ENCODE measurements at regions not wholly inside any gene's neighbourhood (a gene's known extent, or its start where the extent isn't known, plus 50 kb on each side); places are given as distances from the start of the nearest gene placed in this dataset.
"Not testable (repeated sequence)": the region's sequence is repeated elsewhere in the genome, so short reads cannot be mapped to it uniquely, and the experiment has no call there.

DNA sequence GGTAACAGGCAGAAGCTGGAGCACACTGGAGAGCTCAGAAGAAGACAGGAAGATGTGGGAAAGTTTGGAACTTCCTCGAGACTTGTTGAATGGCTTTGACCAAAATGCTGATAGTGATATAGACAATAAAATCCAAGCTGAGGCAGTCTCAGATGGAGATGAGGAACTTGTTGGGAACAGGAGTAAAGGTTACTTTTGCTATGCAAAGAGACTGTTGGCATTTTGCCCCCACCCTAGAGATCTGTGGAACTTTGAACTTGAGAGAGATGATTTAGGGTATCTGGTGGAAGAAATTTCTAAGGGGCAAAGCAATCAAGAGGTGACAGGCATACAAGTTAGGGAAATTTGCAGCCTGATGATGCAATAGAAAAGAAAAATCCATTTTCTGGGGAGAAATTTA, 493.5 kb downstream of the CHSY3 start:
- H3K27me3 ChIP-seq (ENCODE audit: control insufficient read depth, insufficient read depth, low read length); H3K36me3 ChIP-seq (ENCODE audit: control insufficient read depth, insufficient read depth, low read length); H3K4me3 ChIP-seq (ENCODE audit: low read length); H3K9ac ChIP-seq (ENCODE audit: low read length); H3K9me3 ChIP-seq (ENCODE audit: control insufficient read depth, low read length); H3K4me1 ChIP-seq (ENCODE audit: control insufficient read depth, insufficient read depth, low read length): not testable (repeated sequence)

DNA sequence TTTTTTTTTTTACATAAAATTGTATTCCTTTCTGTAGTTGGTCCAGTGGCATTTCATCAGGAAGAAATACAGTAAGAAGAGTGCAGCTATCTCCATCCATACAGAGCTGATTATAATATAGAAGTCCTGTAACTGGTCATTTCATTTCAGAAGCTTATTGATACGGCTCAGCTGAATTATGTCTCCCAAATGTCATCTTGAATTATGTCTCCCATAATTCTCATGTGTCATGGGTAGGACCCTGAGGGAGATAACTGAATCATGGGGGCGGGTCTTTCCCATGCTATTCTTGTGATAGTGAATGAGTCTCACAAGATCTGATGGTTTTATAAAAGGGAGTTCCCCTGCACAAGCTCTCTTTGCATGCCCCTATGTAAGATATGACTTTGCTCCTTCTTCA, 492.9 kb downstream of the CHSY3 start:
- Histone ChIP-seq H3K27me3 (ENCODE audit: control insufficient read depth, insufficient read depth, low read length) (no peaks in the 10 kb centered on the region), H3K9ac (ENCODE audit: low read length) (no peak overlapping the region), H3K4me1 (ENCODE audit: control insufficient read depth, insufficient read depth, low read length) (no peaks in the 10 kb centered on the region), H3K4me3 (ENCODE audit: low read length) (no peak overlapping the region), H3K9me3 (ENCODE audit: control insufficient read depth, low read length) (no peaks in the 10 kb centered on the region), H3K36me3 (ENCODE audit: control insufficient read depth, insufficient read depth, low read length) (no peaks in the 10 kb centered on the region)

DNA sequence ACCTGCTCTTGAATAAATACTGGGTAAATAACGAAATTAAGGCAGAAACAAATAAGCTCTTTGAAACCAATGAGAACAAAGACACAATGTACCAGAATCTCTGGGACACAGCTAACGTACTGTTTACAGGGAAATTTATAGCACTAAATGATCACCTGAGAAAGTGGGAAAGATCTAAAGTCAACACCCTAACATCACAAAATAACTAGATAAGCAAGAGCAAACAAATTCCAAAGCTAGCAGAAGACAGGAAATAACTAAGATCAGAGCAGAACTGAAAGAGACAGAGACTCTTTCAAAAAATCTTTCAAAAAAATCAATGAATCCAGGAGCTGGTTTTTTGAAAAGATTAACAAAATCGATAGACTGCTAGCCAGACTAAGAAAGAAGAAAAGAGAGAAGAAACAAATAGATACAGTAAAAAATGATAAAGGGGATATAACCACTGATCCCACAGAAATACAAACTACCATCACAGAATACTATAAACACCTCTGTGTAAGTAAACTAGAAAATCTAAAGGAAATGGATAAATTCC, 487.5 kb downstream of the CHSY3 start:
- not testable (repeated sequence) for H3K36me3 ChIP-seq (ENCODE audit: control insufficient read depth, insufficient read depth, low read length); H3K9ac ChIP-seq (ENCODE audit: low read length); H3K9me3 ChIP-seq (ENCODE audit: control insufficient read depth, low read length); H3K4me1 ChIP-seq (ENCODE audit: control insufficient read depth, insufficient read depth, low read length); H3K4me3 ChIP-seq (ENCODE audit: low read length); H3K27me3 ChIP-seq (ENCODE audit: control insufficient read depth, insufficient read depth, low read length)

GRCh38 chr5:130386155-130386554, 481.9 kb downstream of the CHSY3 start:
- H3K9ac ChIP-seq (ENCODE audit: low read length): no peak overlapping the region
- no peaks in the 10 kb centered on the region for H3K27me3 ChIP-seq (ENCODE audit: control insufficient read depth, insufficient read depth, low read length)
- H3K4me1 ChIP-seq (ENCODE audit: control insufficient read depth, insufficient read depth, low read length): no peaks in the 10 kb centered on the region
- H3K9me3 ChIP-seq (ENCODE audit: control insufficient read depth, low read length): no peaks in the 10 kb centered on the region
- H3K36me3 ChIP-seq (ENCODE audit: control insufficient read depth, insufficient read depth, low read length): no peaks in the 10 kb centered on the region
- H3K4me3 ChIP-seq (ENCODE audit: low read length): no peak overlapping the region

DNA sequence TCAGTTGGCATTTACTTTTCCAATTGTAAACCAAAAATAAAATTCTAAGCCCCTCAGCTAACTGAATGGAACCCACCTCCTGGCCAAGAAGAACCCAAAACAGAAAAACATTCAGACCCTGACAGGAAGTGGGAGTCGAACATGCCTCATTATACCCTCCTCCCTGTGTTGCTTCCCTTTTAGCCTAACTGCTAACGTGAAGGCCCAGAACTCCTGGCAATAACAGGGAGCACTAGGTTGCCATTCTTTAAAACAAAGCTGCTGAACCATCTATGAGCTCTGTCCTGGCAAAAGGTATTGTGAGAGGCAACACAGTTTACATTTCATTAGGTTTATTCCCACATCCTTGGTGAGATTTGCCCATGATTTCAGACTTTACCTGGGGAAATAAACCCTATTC, 481.4 kb downstream of the CHSY3 start:
- Histone ChIP-seq H3K4me1 (ENCODE audit: control insufficient read depth, insufficient read depth, low read length) (no peaks in the 10 kb centered on the region), H3K36me3 (ENCODE audit: control insufficient read depth, insufficient read depth, low read length) (no peaks in the 10 kb centered on the region), H3K9me3 (ENCODE audit: control insufficient read depth, low read length) (no peaks in the 10 kb centered on the region), H3K9ac (ENCODE audit: low read length) (no peak overlapping the region), H3K4me3 (ENCODE audit: low read length) (no peak overlapping the region), H3K27me3 (ENCODE audit: control insufficient read depth, insufficient read depth, low read length) (no peaks in the 10 kb centered on the region)

DNA sequence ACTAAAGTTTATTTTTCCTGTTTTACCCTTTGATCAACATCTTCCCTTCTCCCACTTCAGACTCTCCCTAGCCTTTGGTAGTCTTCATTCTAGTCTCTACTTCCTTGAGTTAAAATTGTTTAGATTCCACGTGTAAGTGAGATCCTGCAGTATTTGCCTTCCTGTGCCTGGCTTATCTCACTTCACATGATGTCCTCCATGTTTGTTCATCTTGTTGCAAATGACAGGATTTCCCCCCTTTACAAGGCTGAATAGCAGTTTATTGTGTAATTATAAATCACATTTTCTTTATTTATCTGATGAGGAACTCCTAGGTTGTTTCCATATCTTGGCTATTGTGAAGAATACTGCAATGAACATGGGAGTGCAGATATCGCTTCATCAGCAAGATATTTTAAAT, 461.7 kb downstream of the CHSY3 start:
- Histone ChIP-seq H3K4me3 (ENCODE audit: low read length) (no peak overlapping the region), H3K27me3 (ENCODE audit: control insufficient read depth, insufficient read depth, low read length) (no peaks in the 10 kb centered on the region), H3K9me3 (ENCODE audit: control insufficient read depth, low read length) (no peaks in the 10 kb centered on the region), H3K9ac (ENCODE audit: low read length) (no peak overlapping the region), H3K4me1 (ENCODE audit: control insufficient read depth, insufficient read depth, low read length) (no peaks in the 10 kb centered on the region), H3K36me3 (ENCODE audit: control insufficient read depth, insufficient read depth, low read length) (no peaks in the 10 kb centered on the region)

DNA sequence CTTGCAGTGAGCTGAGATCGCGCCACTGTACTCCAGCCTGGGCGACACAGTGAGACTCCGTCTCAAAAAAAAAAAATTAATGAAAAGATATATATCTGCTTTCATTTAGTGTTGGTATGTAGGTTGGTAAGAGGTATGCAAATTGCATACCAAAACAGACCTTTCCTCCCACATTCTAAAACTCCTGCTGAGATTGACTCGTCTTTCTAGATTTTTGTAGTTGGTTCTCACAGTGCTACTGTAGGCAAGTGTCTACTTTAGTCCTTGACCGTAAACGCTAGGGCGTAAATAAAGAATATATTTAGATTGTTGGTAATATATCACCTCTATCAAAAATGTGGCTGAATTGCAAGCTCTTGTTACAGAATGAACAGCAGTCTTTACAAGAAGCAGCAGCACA, 445.9 kb downstream of the CHSY3 start:
- Histone ChIP-seq H3K27me3 (ENCODE audit: control insufficient read depth, insufficient read depth, low read length) (no peaks in the 10 kb centered on the region), H3K9me3 (ENCODE audit: control insufficient read depth, low read length) (no peaks in the 10 kb centered on the region), H3K4me3 (ENCODE audit: low read length) (no peak overlapping the region), H3K36me3 (ENCODE audit: control insufficient read depth, insufficient read depth, low read length) (no peaks in the 10 kb centered on the region), H3K4me1 (ENCODE audit: control insufficient read depth, insufficient read depth, low read length) (no peaks in the 10 kb centered on the region), H3K9ac (ENCODE audit: low read length) (no peak overlapping the region)

- Histone ChIP-seq H3K4me3 (ENCODE audit: low read length) (no peak overlapping the region), H3K27me3 (ENCODE audit: control insufficient read depth, insufficient read depth, low read length) (no peaks in the 10 kb centered on the region)
Measured at GRCh38 chr5:130337179-130337888, 433.1 kb downstream of the CHSY3 start.

DNA sequence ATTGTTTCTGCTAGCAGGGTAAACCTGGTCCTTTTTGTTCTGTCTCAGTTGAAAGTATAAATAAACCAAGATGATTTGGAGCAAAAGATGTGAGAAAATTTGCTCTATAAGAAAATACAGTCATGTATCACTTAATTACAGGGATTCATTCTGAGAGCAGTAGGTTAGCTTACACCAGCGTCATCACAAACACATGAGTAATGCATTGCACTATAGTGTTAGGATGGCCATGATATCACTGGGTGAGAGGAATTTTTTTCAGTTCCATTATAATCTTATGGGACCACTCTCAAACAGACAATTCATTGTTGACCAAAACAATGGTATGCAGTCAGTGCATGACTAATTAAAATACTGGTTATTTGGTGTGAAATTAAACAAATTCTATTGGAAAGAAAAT, 430.9 kb downstream of the CHSY3 start:
- no peaks in the 10 kb centered on the region for H3K9me3 ChIP-seq (ENCODE audit: control insufficient read depth, low read length)
- H3K27me3 ChIP-seq (ENCODE audit: control insufficient read depth, insufficient read depth, low read length): no peaks in the 10 kb centered on the region
- no peaks in the 10 kb centered on the region for H3K4me1 ChIP-seq (ENCODE audit: control insufficient read depth, insufficient read depth, low read length)
- no peaks in the 10 kb centered on the region for H3K36me3 ChIP-seq (ENCODE audit: control insufficient read depth, insufficient read depth, low read length)
- no peak overlapping the region for H3K4me3 ChIP-seq (ENCODE audit: low read length)
- no peak overlapping the region for H3K9ac ChIP-seq (ENCODE audit: low read length)

More at GRCh38 chr5:130337179-130337888, 433.1 kb downstream of the CHSY3 start:
- Histone ChIP-seq H3K36me3 (ENCODE audit: control insufficient read depth, insufficient read depth, low read length) (no peaks in the 10 kb centered on the region), H3K4me1 (ENCODE audit: control insufficient read depth, insufficient read depth, low read length) (no peaks in the 10 kb centered on the region), H3K9ac (ENCODE audit: low read length) (no peak overlapping the region), H3K9me3 (ENCODE audit: control insufficient read depth, low read length) (no peaks in the 10 kb centered on the region)

GRCh38 chr5:130333089-130333488, 428.8 kb downstream of the CHSY3 start:
- Histone ChIP-seq H3K9ac (ENCODE audit: low read length) (no peak overlapping the region), H3K36me3 (ENCODE audit: control insufficient read depth, insufficient read depth, low read length) (no peaks in the 10 kb centered on the region), H3K4me1 (ENCODE audit: control insufficient read depth, insufficient read depth, low read length) (no peaks in the 10 kb centered on the region), H3K4me3 (ENCODE audit: low read length) (no peak overlapping the region), H3K9me3 (ENCODE audit: control insufficient read depth, low read length) (no peaks in the 10 kb centered on the region), H3K27me3 (ENCODE audit: control insufficient read depth, insufficient read depth, low read length) (no peaks in the 10 kb centered on the region)

DNA sequence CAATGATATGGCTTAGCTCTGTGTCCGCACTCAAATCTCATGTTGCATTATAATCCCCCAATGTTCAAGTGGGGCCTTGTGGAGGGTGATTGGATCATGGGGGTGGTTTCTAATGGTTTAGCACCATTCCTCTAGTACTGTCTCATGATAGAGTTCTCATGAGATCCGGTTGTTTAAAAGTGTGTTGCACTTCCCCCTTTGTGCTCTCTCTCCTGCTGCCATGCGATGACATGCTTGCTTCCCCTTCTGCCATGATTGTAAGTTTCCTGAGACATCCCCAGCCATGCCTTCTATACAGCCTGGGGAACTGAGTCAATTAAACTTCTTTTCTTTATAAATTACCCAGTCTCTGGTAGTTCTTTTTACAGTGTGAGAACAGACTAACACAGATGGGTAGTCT, 427.1 kb downstream of the CHSY3 start:
- Histone ChIP-seq H3K36me3 (ENCODE audit: control insufficient read depth, insufficient read depth, low read length) (no peaks in the 10 kb centered on the region), H3K9me3 (ENCODE audit: control insufficient read depth, low read length) (no peaks in the 10 kb centered on the region), H3K9ac (ENCODE audit: low read length) (no peak overlapping the region), H3K27me3 (ENCODE audit: control insufficient read depth, insufficient read depth, low read length) (no peaks in the 10 kb centered on the region), H3K4me3 (ENCODE audit: low read length) (no peak overlapping the region), H3K4me1 (ENCODE audit: control insufficient read depth, insufficient read depth, low read length) (no peaks in the 10 kb centered on the region)

DNA sequence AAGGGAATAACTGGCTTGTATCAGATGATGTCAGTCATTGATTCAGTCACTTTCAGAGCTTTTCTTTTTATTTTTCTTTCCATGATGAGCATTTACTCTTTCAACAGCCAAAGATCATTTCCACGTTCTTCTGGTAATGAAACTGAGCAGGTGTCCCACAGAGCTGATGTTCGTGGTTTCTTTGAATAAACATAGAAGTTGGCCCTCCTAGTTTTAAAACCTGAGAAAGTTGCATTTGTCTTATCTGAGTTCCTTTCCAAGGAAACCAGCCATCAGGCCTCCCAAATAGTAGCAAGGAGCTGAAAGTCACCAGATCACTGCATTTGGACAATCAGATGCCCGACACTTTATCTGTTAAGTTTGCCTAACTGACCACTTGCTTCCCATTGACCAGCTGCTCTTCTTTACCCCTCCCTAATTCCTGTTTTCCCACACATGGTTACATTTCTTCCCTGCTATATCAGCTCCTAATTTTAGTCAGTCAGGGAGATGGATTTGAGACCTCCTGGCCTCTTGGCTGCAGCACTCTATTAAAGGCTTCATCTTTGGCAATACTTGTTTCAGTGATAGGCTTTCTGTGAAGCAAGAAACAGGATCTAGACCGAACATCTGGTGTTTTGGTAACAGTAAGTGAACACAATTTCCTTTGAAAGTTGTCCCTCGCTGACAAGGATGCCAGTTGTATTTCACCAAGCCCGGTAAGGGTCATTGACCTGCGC, 420.8 kb downstream of the CHSY3 start:
- no peaks in the 10 kb centered on the region for H3K4me1 ChIP-seq (ENCODE audit: control insufficient read depth, insufficient read depth, low read length)
- H3K36me3 ChIP-seq (ENCODE audit: control insufficient read depth, insufficient read depth, low read length): no peaks in the 10 kb centered on the region

More for the DNA sequence above, 420.8 kb downstream of the CHSY3 start:
- no peak overlapping the region for H3K9ac ChIP-seq (ENCODE audit: low read length)
- H3K27me3 ChIP-seq (ENCODE audit: control insufficient read depth, insufficient read depth, low read length): no peaks in the 10 kb centered on the region
- H3K4me3 ChIP-seq (ENCODE audit: low read length): no peak overlapping the region
- H3K9me3 ChIP-seq (ENCODE audit: control insufficient read depth, low read length): no peaks in the 10 kb centered on the region

Data from mucosa of stomach (tissue), 1 donor.